Stimulated activated CD4-positive, alpha-beta T cell treated with anti-CD3 and anti-CD28 coated beads, Interleukin-1b, Interleukin-23, amount 100 ng/mL, for 24 hours (primary cell): ENCODE measurements at regions not wholly inside any gene's neighbourhood (a gene's known extent, or its start where the extent isn't known, plus 50 kb on each side); places are given as distances from the start of the nearest gene placed in this dataset.

Source experiments
- DNase-seq, 4 experiments: peaks; one replicate each; pipeline ENCODE4 v3.0.0-alpha.2; 2020; ENCODE audit warnings: low read depth in 4 of 4, low spot score in 1 of 4

GRCh38 chr5:171625646-171626045, 160.0 kb upstream of the SMIM23 start:
- no peak for DNase-seq

GRCh38 chr5:171627936-171628632, 157.5 kb upstream of the SMIM23 start:
- DNase-seq: no peak

GRCh38 chr5:171628633-171628974, 157.0 kb upstream of the SMIM23 start:
- no peak for DNase-seq

- DNase-seq: no peak
These were observed 156.4 kb upstream of the SMIM23 start for GRCh38 chr5:171629221-171629620.

DNA sequence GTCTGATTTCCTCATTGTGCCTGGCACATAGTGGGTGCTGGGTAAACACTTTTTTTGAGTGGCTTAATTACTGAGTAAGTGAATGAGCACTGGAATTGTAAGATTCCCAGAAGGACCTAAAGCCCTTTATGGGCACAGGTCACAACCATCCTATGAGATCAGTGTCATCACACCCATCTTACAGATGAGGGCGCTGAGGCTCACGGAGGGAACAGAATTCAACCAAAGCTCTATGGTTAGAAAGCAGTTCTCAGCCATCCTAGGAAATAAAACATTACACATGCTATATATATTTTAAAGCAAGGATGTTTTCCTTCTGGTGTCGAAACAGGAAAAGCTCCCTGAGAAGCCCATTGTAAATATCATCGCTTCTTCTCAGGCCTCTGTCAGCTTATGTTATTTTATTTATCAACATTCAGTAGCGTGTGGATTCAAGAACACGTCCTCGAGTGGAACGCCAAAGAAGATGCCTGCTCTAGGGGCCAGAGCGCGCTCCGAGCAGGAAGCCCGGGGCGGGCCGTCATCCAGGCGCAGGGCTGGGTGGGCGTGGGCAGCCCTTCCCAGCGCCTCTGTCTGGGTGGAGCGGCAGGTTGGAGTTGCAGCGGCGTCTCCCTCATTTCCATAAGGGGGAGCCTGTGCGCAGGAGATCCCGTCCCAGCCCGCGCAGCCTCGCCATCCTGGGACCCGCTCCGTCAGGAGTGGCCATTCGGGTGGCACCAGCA, 155.8 kb upstream of the SMIM23 start:
- DNase-seq: peak in 1 of 4 experiments; percentile 11

DNA sequence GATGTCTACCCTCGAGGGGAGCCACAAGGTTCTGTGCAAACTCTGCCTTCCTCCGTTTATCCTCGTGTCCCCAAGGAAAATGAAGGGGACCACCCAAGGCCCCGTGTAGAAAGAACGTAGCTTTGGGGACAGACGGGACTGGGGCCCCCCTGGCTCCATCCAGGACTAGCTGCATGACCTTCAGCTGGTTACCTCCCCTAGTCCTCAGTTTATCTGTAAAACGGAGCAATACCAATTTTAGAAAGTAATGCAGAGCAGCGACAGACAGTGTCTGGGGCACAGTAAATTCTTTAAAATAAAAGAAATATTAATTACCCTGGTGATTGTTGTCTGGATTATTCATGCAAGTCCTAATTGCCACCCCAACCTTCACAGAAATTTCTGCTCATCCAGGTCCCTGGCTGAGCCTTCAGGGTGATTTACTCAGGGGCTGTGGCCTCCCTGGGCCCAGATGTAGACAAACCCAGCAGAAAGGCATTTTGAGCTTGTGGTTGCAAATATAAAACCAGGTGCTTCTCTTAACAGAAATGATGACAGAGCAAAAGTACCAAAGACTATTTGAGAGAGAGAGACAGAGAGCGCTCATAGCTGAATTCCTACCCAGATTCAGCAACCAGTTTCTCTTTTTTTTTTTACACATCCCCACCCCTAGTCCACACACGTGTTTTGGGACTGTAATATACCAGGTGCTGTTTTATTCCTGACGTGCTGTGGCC, 155.1 kb upstream of the SMIM23 start:
- DNase-seq: no peak

- DNase-seq: no peak
These were observed 153.0 kb upstream of the SMIM23 start for GRCh38 chr5:171632616-171633015.

DNA sequence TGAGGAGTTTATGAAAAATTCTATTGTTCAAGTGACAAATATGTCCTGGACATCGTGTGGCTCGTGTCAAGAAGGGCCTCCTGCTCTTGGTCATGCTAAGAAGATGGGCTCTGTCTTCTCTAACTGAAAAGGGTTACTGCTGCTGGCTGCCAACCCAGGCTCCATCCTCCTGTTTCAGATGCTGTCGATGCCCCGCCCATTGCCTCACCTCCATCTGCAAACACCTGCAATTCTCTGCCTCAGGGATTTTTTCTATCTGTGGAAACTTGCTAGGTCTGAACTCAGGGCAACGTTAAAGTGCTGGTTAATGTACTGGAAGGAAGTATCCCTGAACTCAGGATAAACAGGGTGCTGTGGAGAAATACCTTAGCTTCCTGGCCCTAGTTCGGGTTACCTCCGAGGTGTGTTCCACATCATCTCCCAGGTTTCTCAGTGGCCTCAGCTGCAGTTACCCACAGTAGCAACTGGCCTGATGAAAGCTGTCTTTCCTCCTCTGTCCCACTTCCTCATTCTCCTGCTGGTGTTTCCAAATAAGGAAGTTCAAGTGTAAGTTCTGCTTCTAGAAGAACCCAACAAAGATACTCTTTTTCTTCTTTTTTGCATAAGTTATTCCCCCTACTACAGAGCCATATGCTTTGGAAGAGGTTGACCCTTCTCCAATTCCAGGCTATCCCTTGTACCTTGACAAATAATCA, 151.7 kb upstream of the SMIM23 start:
- no peak for DNase-seq

GRCh38 chr5:171634511-171634910, 151.1 kb upstream of the SMIM23 start:
- DNase-seq: no peak

DNA sequence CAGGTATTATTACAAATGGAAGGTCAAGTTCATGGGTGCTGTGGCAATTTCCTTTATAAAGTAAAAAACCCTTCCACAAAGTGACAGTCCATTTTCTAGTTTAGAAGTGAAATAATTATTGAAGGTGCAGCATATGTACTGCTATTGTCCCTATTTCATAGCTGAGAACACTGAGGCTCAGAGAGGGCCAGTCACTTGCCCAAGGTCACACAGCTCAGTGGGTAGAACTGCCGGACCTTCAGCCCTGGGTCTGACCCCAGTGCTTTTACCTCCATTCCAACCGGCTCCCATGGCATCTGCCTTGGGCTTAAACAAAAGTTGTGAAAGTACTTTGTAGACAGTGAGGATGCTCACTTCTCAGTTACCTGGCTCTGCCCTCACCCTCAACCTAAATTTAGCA, 150.6 kb upstream of the SMIM23 start:
- DNase-seq: no peak

GRCh38 chr5:171635561-171636245, 149.9 kb upstream of the SMIM23 start:
- no peak for DNase-seq

DNA sequence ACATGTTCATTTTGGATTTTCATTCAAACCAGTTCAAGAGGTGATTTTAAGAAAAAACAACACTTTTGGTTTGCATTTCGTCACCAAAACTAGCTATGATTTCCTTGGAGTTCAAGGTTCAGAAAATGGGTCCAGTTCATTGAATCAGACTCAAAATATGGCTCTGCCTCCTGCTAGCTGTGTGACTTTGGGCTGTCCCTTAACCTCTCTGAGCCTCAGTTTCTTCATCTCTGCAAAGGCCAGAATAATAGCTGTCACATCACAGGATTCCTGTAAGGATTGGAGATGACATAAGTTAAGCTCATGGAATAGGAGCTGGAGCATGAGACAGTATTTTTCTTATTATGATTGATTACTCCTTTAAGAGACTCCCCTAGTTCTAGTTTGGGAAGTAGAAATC, 147.8 kb upstream of the SMIM23 start:
- no peak for DNase-seq

GRCh38 chr5:171639205-171639621, 146.4 kb upstream of the SMIM23 start:
- no peak for DNase-seq

DNA sequence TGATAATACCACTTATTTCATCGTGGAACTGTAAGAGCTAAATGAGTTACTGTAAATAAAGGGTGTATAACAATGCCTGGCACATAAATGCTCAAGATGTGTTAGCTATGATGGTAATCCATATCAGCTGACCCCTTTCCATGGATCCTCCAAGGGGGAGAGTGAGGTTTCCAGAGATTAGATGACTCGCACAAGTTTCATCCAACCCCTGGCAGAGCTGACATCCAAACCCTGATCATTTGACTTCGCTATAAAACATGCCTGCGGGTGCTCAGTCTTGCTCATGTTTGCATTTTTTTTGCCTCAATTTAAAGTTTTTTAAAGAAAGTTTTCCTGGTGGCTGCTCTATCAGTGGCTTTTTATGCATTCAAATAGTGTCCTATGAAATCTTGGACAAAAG, 145.7 kb upstream of the SMIM23 start:
- no peak for DNase-seq

DNA sequence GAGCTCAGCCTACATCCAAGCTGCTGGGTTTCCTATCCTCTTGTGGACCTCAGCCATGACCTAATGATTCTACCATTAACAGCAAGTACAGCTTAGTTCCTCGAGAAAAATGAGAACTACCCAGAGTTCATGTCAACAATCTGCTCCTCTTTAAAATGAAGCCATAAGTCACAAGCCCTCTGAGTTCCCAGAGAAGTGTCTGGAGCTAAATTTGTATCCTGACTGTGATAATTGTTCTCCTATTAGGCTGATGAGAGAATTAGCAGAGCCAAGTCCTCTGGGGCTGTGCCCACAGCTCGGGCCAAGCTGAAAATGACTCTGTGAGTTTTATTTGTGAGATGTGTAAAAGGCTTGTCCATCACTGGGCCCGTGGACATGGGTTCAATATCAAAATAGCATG, 145.1 kb upstream of the SMIM23 start:
- no peak for DNase-seq

- DNase-seq: no peak
These were observed 143.7 kb upstream of the SMIM23 start for GRCh38 chr5:171641891-171642290.

DNA sequence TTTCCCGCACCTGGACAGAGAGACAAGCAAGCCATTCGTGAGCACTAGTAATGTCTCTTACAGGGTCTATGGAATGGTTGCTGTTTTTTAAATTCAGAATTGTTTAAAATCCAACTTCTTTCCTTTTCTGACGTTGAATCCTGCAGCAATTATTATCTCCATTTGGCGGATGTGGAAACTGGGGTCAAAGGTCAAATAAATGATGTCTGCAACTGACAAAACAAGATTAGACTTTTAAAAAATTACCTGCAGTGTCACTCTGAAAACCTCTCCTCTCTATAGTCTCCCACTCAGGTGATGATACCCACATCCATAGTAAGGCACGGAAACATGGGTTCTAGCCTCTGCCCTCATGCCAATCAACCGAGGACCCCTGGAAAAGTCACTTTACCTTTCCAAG, 142.7 kb upstream of the SMIM23 start:
- DNase-seq: no peak

DNA sequence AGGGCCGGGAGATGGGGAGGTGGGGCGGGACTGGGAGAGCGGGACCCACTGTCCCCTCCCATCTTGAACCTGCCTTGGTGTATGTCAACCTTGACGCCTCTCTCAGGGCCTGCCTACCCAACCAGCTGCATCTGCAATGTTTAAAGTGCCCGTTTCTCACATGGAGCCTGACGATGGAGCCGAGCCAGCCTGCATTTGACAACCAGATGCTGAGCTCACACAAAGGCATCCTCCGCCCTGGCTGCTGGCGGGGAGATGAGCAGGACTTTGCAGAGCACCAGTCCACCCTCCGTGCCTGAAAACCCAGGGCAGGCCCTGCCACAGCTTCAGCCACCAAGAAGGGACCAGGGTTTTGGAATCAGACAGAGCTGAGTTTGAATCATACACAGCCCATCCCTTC, 141.1 kb upstream of the SMIM23 start:
- DNase-seq: no peak

DNA sequence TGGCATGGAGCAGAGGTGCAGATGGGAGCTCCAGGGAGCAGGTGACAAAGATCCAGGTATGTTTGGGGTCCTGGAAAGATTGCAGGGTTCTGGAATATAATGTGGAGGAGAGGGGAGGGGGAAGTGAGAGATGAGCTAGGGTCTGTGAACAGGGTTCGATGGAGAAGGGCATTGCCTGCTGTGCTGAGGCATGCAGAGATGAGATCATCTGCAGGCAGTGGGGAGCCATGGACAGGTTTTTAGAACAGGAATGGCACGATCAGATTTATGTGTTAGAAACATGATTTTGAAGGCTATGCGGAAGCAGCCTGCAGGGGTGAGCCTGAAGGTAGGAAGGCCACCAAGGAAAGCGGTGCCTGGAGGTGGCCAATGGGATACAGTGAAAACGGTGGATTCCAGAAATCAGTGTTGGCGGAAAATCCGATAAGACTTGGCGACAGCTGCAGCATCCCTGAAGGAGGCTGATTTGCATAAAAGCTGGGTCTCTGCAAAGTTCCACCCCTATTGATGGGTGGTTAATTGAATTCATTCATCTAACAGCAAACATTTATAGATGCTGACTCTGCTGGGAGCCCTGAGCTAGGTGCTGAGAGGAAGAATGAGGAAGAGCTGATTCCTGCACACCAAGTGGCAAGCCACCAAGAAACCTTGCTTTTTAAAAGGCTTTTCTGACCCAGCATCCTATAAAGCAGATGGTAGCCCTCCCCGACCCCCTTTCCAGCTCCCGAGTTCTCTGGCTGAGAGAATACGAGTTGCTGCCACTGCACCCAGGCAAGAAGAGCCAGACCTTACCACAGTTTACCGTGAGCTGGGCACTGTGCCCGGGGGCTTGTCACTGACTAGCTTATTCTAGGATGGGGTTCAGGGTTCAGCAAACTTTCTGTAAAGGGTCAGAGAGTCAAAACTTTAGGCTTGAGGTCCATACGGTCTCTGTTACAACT, 139.2 kb upstream of the SMIM23 start:
- no peak for DNase-seq
